KMS-11 (cell line): ENCODE measurements at regions not wholly inside any gene's neighbourhood (a gene's known extent, or its start where the extent isn't known, plus 50 kb on each side); places are given as distances from the start of the nearest gene placed in this dataset.

Experiments used
- H2AFZ ChIP-seq: fragments of 200-600 bp; sonication (generic); 2 replicates; pipeline ENCODE4 v1.6.1; 2016; ENCODE audit warnings: antibody characterized with exemption, mixed run types, low read depth
- H3K27ac ChIP-seq: fragments of 200-600 bp; sonication (generic); 2 replicates; pipeline ENCODE4 v1.6.1; 2016; ENCODE audit warnings: mild to moderate bottlenecking, mixed run types
- H3K27me3 ChIP-seq: fragments of 200-600 bp; sonication (generic); 2 replicates; pipeline ENCODE4 v1.6.1; 2017; ENCODE audit warnings: mild to moderate bottlenecking, low read depth, mixed run types, moderate library complexity; ENCODE audit not compliant: insufficient read depth
- H3K36me3 ChIP-seq: fragments of 200-600 bp; sonication (generic); 2 replicates; pipeline ENCODE4 v1.6.1; 2017; ENCODE audit warnings: mild to moderate bottlenecking, mixed run types; ENCODE audit not compliant: insufficient read depth
- H3K4me1 ChIP-seq: fragments of 200-600 bp; sonication (generic); 2 replicates; pipeline ENCODE4 v1.6.1; 2016; ENCODE audit warnings: mild to moderate bottlenecking, low read depth, mixed run types; ENCODE audit not compliant: poor library complexity, severe bottlenecking
- H3K4me2 ChIP-seq: fragments of 200-600 bp; sonication (generic); 2 replicates; pipeline ENCODE4 v1.7.0; 2016; ENCODE audit warnings: mild to moderate bottlenecking, mixed run types
- H3K4me3 ChIP-seq: fragments of 200-600 bp; sonication (generic); IDR thresholded peaks from 2 replicates; pipeline ENCODE4 v1.6.1; 2017; ENCODE audit warnings: low read depth, low read length, mixed read lengths; ENCODE audit not compliant: insufficient read depth
- H3K79me2 ChIP-seq: fragments of 200-600 bp; sonication (generic); 2 replicates; pipeline ENCODE4 v1.6.1; 2016; ENCODE audit warnings: low read depth, mixed run types; ENCODE audit not compliant: insufficient read depth
- H3K9ac ChIP-seq: fragments of 200-600 bp; sonication (generic); 2 replicates; pipeline ENCODE4 v1.6.1; 2016; ENCODE audit warnings: mild to moderate bottlenecking, mixed run types
- H4K20me1 ChIP-seq: fragments of 200-600 bp; sonication (generic); 2 replicates; pipeline ENCODE4 v1.6.1; 2016; ENCODE audit warnings: mild to moderate bottlenecking, mixed run types; ENCODE audit not compliant: insufficient read depth
- CTCF ChIP-seq: fragments of 200-600 bp; sonication (generic); conservative IDR thresholded peaks from 2 replicates; pipeline ENCODE4 v1.6.1; 2017; ENCODE audit warnings: low read depth, mild to moderate bottlenecking, antibody characterized with exemption, low read length, moderate library complexity, mixed read lengths

GRCh38 chr17:71461498-71462169, 659.2 kb upstream of the SOX9 start:
- no peaks in the 10 kb centered on the region for H3K36me3 ChIP-seq
- H3K4me1 ChIP-seq: peaks cover 9% of the 10 kb centered on the region
- H2AFZ ChIP-seq: no peak overlapping the region

GRCh38 chr17:71464241-71464640, 656.6 kb upstream of the SOX9 start:
- Histone ChIP-seq H3K36me3 (no peaks in the 10 kb centered on the region), H3K27ac (no peak overlapping the region), H2AFZ (no peak overlapping the region), H3K4me3 (no peak overlapping the region), H3K9ac (no peak overlapping the region), H3K4me1 (peaks cover 22% of the 10 kb centered on the region), H3K4me2 (no peak overlapping the region), H3K27me3 (no peaks in the 10 kb centered on the region), H4K20me1 (no peaks in the 10 kb centered on the region), H3K79me2 (no peaks in the 10 kb centered on the region)
- no peak for TF ChIP-seq CTCF

More at GRCh38 chr17:71461498-71462169, 659.2 kb upstream of the SOX9 start:
- Histone ChIP-seq H3K27ac (peak overlapping the region; percentile 28; the same call in 1 of the 2 replicates), H3K79me2 (no peaks in the 10 kb centered on the region), H3K9ac (no peak overlapping the region), H3K4me3 (no peak overlapping the region), H3K4me2 (peak overlapping the region; percentile 6; the same call in 1 of the 2 replicates), H4K20me1 (no peaks in the 10 kb centered on the region), H3K27me3 (no peaks in the 10 kb centered on the region)
- no peak for TF ChIP-seq CTCF

GRCh38 chr17:71464751-71465150, 656.1 kb upstream of the SOX9 start:
- TF ChIP-seq CTCF: no peak

GRCh38 chr17:71467719-71468118, 653.1 kb upstream of the SOX9 start:
- H3K27ac ChIP-seq: no peak overlapping the region
- TF ChIP-seq CTCF: no peak
- H3K4me2 ChIP-seq: no peak overlapping the region
- no peaks in the 10 kb centered on the region for H3K36me3 ChIP-seq
- no peaks in the 10 kb centered on the region for H3K27me3 ChIP-seq
- no peaks in the 10 kb centered on the region for H4K20me1 ChIP-seq
- no peak overlapping the region for H3K4me3 ChIP-seq
- H3K4me1 ChIP-seq: peaks cover 16% of the 10 kb centered on the region
- no peak overlapping the region for H3K9ac ChIP-seq
- H2AFZ ChIP-seq: no peak overlapping the region
- H3K79me2 ChIP-seq: no peaks in the 10 kb centered on the region

More at GRCh38 chr17:71464751-71465150, 656.1 kb upstream of the SOX9 start:
- no peak overlapping the region for H3K27ac ChIP-seq
- no peaks in the 10 kb centered on the region for H3K79me2 ChIP-seq
- no peak overlapping the region for H3K4me3 ChIP-seq
- no peaks in the 10 kb centered on the region for H4K20me1 ChIP-seq
- H3K4me1 ChIP-seq: peaks cover 22% of the 10 kb centered on the region
- H3K4me2 ChIP-seq: no peak overlapping the region
- no peaks in the 10 kb centered on the region for H3K36me3 ChIP-seq
- no peak overlapping the region for H2AFZ ChIP-seq
- H3K9ac ChIP-seq: no peak overlapping the region
- no peaks in the 10 kb centered on the region for H3K27me3 ChIP-seq
